H1 (cell line): ENCODE measurements at regions not wholly inside any gene's neighbourhood (a gene's known extent, or its start where the extent isn't known, plus 50 kb on each side); places are given as distances from the start of the nearest gene placed in this dataset.

ENCODE experiments used
- CTCF ChIA-PET: fragments of 300-600 bp; sonication (Branson Sonifier 250); formaldehyde crosslinking; loops from one replicate; lab custom pipeline; 2021; ENCODE audit not compliant: partially characterized antibody; lab: Charles Lee
- POLR2A ChIA-PET: fragments of 300-600 bp; sonication (Branson Sonifier 250); formaldehyde crosslinking; loops from one replicate; lab custom pipeline; 2021; ENCODE audit warnings: inconsistent platforms; ENCODE audit not compliant: partially characterized antibody; lab: Charles Lee
- DNase-seq, 2 experiments: peaks; one replicate each; pipeline versions ENCODE4 v3.0.0 to v3.0.0-alpha.2; 2010 to 2022; ENCODE audit warnings: low spot score in 2 of 2, low read depth in 1 of 2, mixed read lengths in 1 of 2
- FAIRE-seq: peaks from 2 replicates; lab custom pipeline; 2011; peaks lifted over from hg19 to GRCh38; lab: Jason Lieb, UNC
- H2AFZ ChIP-seq: 2 replicates; pipeline ENCODE4 v1.8.1; 2012; ENCODE audit warnings: low read length, inconsistent platforms
- H2AK5ac ChIP-seq: 2 replicates; pipeline ENCODE4 v1.6.1; 2013; ENCODE audit warnings: low read depth, low read length
- H2BK120ac ChIP-seq: replicated peaks from 2 replicates; pipeline ENCODE3; 2013; ENCODE audit warnings: low read depth, low read length, inconsistent platforms
- H2BK12ac ChIP-seq: 2 replicates; pipeline ENCODE4 v1.6.1; 2013; ENCODE audit warnings: low read depth, low read length
- H2BK15ac ChIP-seq: 2 replicates; pipeline ENCODE4 v1.6.1; 2013; ENCODE audit warnings: low read length
- H2BK20ac ChIP-seq: 2 replicates; pipeline ENCODE4 v1.6.1; 2013; ENCODE audit warnings: low read length
- H2BK5ac ChIP-seq: 2 replicates; pipeline ENCODE4 v1.6.1; 2013; ENCODE audit warnings: low read depth, low read length
- H3K14ac ChIP-seq: 2 replicates; pipeline ENCODE4 v1.6.1; 2013; ENCODE audit warnings: inconsistent platforms; ENCODE audit not compliant: insufficient read length
- H3K18ac ChIP-seq: 2 replicates; pipeline ENCODE4 v1.6.1; 2013; ENCODE audit warnings: low read length; ENCODE audit errors: extremely low read depth
- H3K23ac ChIP-seq: 2 replicates; pipeline ENCODE4 v1.6.1; 2013; ENCODE audit warnings: inconsistent platforms; ENCODE audit not compliant: insufficient read length
- H3K23me2 ChIP-seq: 2 replicates; pipeline ENCODE4 v1.6.1; 2013; ENCODE audit warnings: low read depth, low read length
- H3K27ac ChIP-seq: 2 replicates; pipeline ENCODE4 v1.6.1; 2011; ENCODE audit warnings: low read depth, low read length, inconsistent platforms
- H3K27me3 ChIP-seq, 4 experiments: replicated peaks in 1 of 4; 1 replicate in 1 of 4; 2 replicates in 3 of 4; pipeline versions ENCODE4 v1.6.1 to v1.8.1; 2011 to 2013; ENCODE audit warnings: low read length in 3 of 4, mild to moderate bottlenecking in 3 of 4, inconsistent platforms in 2 of 4, mixed read lengths in 2 of 4, moderate library complexity in 1 of 4; ENCODE audit not compliant: control insufficient read depth in 3 of 4, insufficient read depth in 3 of 4; ENCODE audit errors: extremely low read depth in 1 of 4
- H3K36me3 ChIP-seq, 4 experiments: 2 replicates each; pipeline versions ENCODE4 v1.6.1 to v1.8.1; 2011 to 2013; ENCODE audit warnings: mild to moderate bottlenecking in 4 of 4, low read length in 3 of 4, moderate library complexity in 2 of 4, control low read depth in 1 of 4, inconsistent platforms in 1 of 4; ENCODE audit not compliant: insufficient read depth in 4 of 4, control insufficient read depth in 2 of 4
- H3K4ac ChIP-seq: replicated peaks from 2 replicates; pipeline ENCODE3; 2013; ENCODE audit warnings: low read length, low read depth, mixed read lengths, inconsistent platforms; ENCODE audit not compliant: insufficient read length
- H3K4me1 ChIP-seq, 4 experiments: replicated peaks in 1 of 4; 1 replicate in 1 of 4; 2 replicates in 3 of 4; pipeline versions ENCODE4 v1.6.1 to v1.8.1; 2011 to 2013; ENCODE audit warnings: low read length in 3 of 4, inconsistent platforms in 2 of 4, mixed read lengths in 1 of 4; ENCODE audit not compliant: insufficient read depth in 4 of 4, control insufficient read depth in 3 of 4
- H3K4me2 ChIP-seq, 2 experiments: 2 replicates each; pipeline versions ENCODE4 v1.6.1 to v1.8.1; 2011 to 2013; ENCODE audit warnings: low read depth in 2 of 2, low read length in 2 of 2, control low read depth in 1 of 2, inconsistent platforms in 1 of 2, mild to moderate bottlenecking in 1 of 2; ENCODE audit not compliant: insufficient read depth in 1 of 2
- H3K4me3 ChIP-seq, 4 experiments: fragments of 200-600, 300-600 bp in 1 of 4; sonication (generic), shearing (Covaris generic), sonication (Bioruptor Twin) in 1 of 4; 2 replicates each; pipeline versions ENCODE4 v1.5.1 to v1.8.1; 2011 to 2016; ENCODE audit warnings: low read length in 4 of 4, low read depth in 3 of 4, control low read depth in 2 of 4, inconsistent platforms in 2 of 4, mild to moderate bottlenecking in 2 of 4, mixed read lengths in 1 of 4, moderate library complexity in 1 of 4; ENCODE audit not compliant: insufficient read depth in 2 of 4; ENCODE audit errors: extremely low read depth in 1 of 4
- H3K56ac ChIP-seq: replicated peaks from 2 replicates; pipeline ENCODE3; 2013; ENCODE audit warnings: low read depth, mild to moderate bottlenecking, mixed read lengths, low read length, inconsistent platforms; ENCODE audit not compliant: insufficient read length
- H3K79me1 ChIP-seq: 2 replicates; pipeline ENCODE4 v1.6.1; 2013; ENCODE audit warnings: low read depth, low read length, control low read depth
- H3K79me2 ChIP-seq, 2 experiments: 2 replicates each; pipeline versions ENCODE4 v1.6.1 to v1.8.1; 2012 to 2013; ENCODE audit warnings: low read length in 2 of 2, mild to moderate bottlenecking in 2 of 2, inconsistent platforms in 1 of 2; ENCODE audit not compliant: insufficient read depth in 2 of 2, control insufficient read depth in 1 of 2
- H3K9ac ChIP-seq, 4 experiments: replicated peaks in 1 of 4; 1 replicate in 1 of 4; 2 replicates in 3 of 4; pipeline versions ENCODE4 v1.6.1 to v1.8.1; 2011 to 2013; ENCODE audit warnings: low read depth in 3 of 4, low read length in 3 of 4, control low read depth in 2 of 4, mild to moderate bottlenecking in 2 of 4, moderate library complexity in 2 of 4, inconsistent platforms in 1 of 4; ENCODE audit errors: extremely low read depth in 1 of 4
- H3K9me3 ChIP-seq, 2 experiments: 2 replicates each; pipeline versions ENCODE4 v1.6.1 to v1.8.1; 2012 to 2013; ENCODE audit warnings: mild to moderate bottlenecking in 2 of 2, moderate library complexity in 2 of 2, control low read depth in 1 of 2, inconsistent platforms in 1 of 2, low read depth in 1 of 2, low read length in 1 of 2, mixed read lengths in 1 of 2; ENCODE audit not compliant: insufficient read depth in 2 of 2
- H4K20me1 ChIP-seq, 2 experiments: replicated peaks in 1 of 2; 2 replicates each; pipeline versions ENCODE3 to v1.8.1; 2011 to 2013; ENCODE audit warnings: inconsistent platforms in 2 of 2, low read length in 2 of 2, mild to moderate bottlenecking in 1 of 2; ENCODE audit not compliant: insufficient read depth in 2 of 2, control insufficient read depth in 1 of 2
- H4K5ac ChIP-seq: 2 replicates; pipeline ENCODE4 v1.6.1; 2013; ENCODE audit warnings: low read length, low read depth, mixed read lengths, inconsistent platforms; ENCODE audit not compliant: insufficient read length
- H4K8ac ChIP-seq: 2 replicates; pipeline ENCODE4 v1.8.0; 2013; ENCODE audit warnings: mild to moderate bottlenecking, moderate library complexity, low read length, inconsistent platforms; ENCODE audit not compliant: insufficient read depth; ENCODE audit errors: extremely low read depth
- H4K91ac ChIP-seq: replicated peaks from 2 replicates; pipeline ENCODE3; 2013; ENCODE audit warnings: low read length, mixed read lengths, inconsistent platforms; ENCODE audit not compliant: insufficient read length
- CEBPB ChIP-seq: IDR thresholded peaks from 2 replicates; pipeline ENCODE4 v1.6.1; 2012; ENCODE audit warnings: low read depth, low read length
- SIRT6 ChIP-seq: IDR thresholded peaks from one replicate; pipeline ENCODE4 v1.7.1; 2012; ENCODE audit warnings: low read length, inconsistent platforms
- TBP ChIP-seq: IDR thresholded peaks from 2 replicates; pipeline ENCODE4 v1.6.1; 2011; ENCODE audit warnings: low read depth, low read length, improper control_type of control experiment
- WGBS, 2 experiments: shearing (Covaris generic) in 1 of 2; methylation state at CpG; one replicate each; pipeline versions ENCODE4 v1.1.6 to v1.1.7; 2013 to 2015; ENCODE audit warnings: low lambda C conversion rate in 2 of 2, mixed read lengths in 2 of 2, inconsistent platforms in 1 of 2, low coverage in 1 of 2, missing lambda C conversion rate in 1 of 2; ENCODE audit not compliant: insufficient replicate concordance in 2 of 2, insufficient coverage in 1 of 2, insufficient read length in 1 of 2; ENCODE audit errors: extremely low coverage in 1 of 2, missing lambda C conversion rate in 1 of 2; 5-methylcytosine and 5-hydroxymethylcytosine counted together

GRCh38 chr4:57628004-57628403 is 517.8 kb upstream of the IGFBP7 start:
- Histone ChIP-seq H4K20me1 (no peaks in the 10 kb centered on the region), H3K9ac (no peak overlapping the region), H2BK15ac (no peak overlapping the region), H2BK120ac (no peak overlapping the region), H3K79me2 (no peaks in the 10 kb centered on the region), H2BK20ac (no peak overlapping the region), H2BK12ac (no peak overlapping the region), H3K4me3 (no peak overlapping the region), H2AFZ (no peak overlapping the region), H3K27me3 (no peaks in the 10 kb centered on the region), H3K4me2 (no peak overlapping the region), H3K4ac (no peak overlapping the region), H3K36me3 (no peaks in the 10 kb centered on the region; a peak in 1 of 8 replicates), H3K56ac (no peak overlapping the region), H3K23ac (no peak overlapping the region), H3K18ac (no peak overlapping the region), H4K91ac (no peak overlapping the region), H3K9me3 (peaks cover 12 to 20% of the 10 kb centered on the region in 2 experiments; a peak in 3 of 4 replicates), H3K14ac (no peak overlapping the region), H3K27ac (no peak overlapping the region), H2BK5ac (no peak overlapping the region), H4K5ac (no peak overlapping the region), H4K8ac (no peak overlapping the region), H3K79me1 (no peaks in the 10 kb centered on the region), H3K23me2 (no peaks in the 10 kb centered on the region), H2AK5ac (no peak overlapping the region), H3K4me1 (no peaks in the 10 kb centered on the region)
- CTCF ChIA-PET, result no interaction called here
- POLR2A ChIA-PET, result no interaction called here
- WGBS, 2 experiments, result 94% methylated on average over 5 of the region's 5 CpGs; no CpG with 5 or more reads in 1 of the 2 experiments
- DNase-seq, result no peak
- no peak for FAIRE-seq
- TF ChIP-seq CEBPB (peak; percentile 37; the same call in 1 of the 2 replicates), SIRT6 (no peak), TBP (no peak)
